ENCODE measurements at regions not wholly inside any gene's neighbourhood (a gene's known extent, or its start where the extent isn't known, plus 50 kb on each side); places are given as distances from the start of the nearest gene placed in this dataset.

- TF ChIP-seq POLR2A (IDR thresholded peaks at IDR 0.05; ENCODE audit: low read depth, low read length) (no peak), TAF1 (IDR thresholded peaks at IDR 0.05; ENCODE audit: borderline replicate concordance, low read depth, low read length) (no peak)
Observed at GRCh38 chr18:78584459-78585022, 395.1 kb upstream of the SALL3 start.

All from GM12892 (cell line).